SK-N-SH (cell line): ENCODE measurements at regions not wholly inside any gene's neighbourhood (a gene's known extent, or its start where the extent isn't known, plus 50 kb on each side); places are given as distances from the start of the nearest gene placed in this dataset.

Source experiments
- CTCF ChIA-PET: fragments of 300-600, 350-600 bp; formaldehyde crosslinking; extraction: SDS; loops from one replicate; lab custom pipeline; 2021; lab: Yijun Ruan, JAX
- POLR2A ChIA-PET: fragments of 350-600 bp; sonication (Branson Sonifier 250); formaldehyde crosslinking; extraction: SDS; loops from one replicate; lab custom pipeline; 2020; ENCODE audit warnings: antibody characterized with exemption, inconsistent platforms; lab: Yijun Ruan, JAX
- DNase-seq: peaks from one replicate; pipeline ENCODE4 v3.0.0; 2012
- H2AFZ ChIP-seq: fragments of 200-600 bp; sonication (generic); 2 replicates; pipeline ENCODE4 v1.8.1; 2016; ENCODE audit warnings: antibody characterized with exemption, mild to moderate bottlenecking, low read depth
- H3F3A ChIP-seq: fragments of 200-600 bp; sonication (generic); replicated peaks from 2 replicates; pipeline ENCODE3; 2016; ENCODE audit warnings: antibody characterized with exemption, mild to moderate bottlenecking; ENCODE audit not compliant: insufficient read depth
- H3K27ac ChIP-seq, 2 experiments: fragments of 200-500 bp in 1 of 2; fragments of 200-600 bp in 1 of 2; sonication (Bioruptor generic) in 1 of 2; sonication (generic), shearing (Covaris generic) in 1 of 2; 2 replicates each; pipeline versions ENCODE4 v1.5.1 to v1.6.1; 2014 to 2016; ENCODE audit warnings: low read depth in 2 of 2, inconsistent platforms in 1 of 2, low read length in 1 of 2, mild to moderate bottlenecking in 1 of 2, mixed read lengths in 1 of 2
- H3K27me3 ChIP-seq: fragments of 200-600 bp; sonication (generic), shearing (Covaris generic); 2 replicates; pipeline ENCODE4 v1.6.1; 2016; ENCODE audit warnings: mixed run types; ENCODE audit not compliant: insufficient read depth
- H3K36me3 ChIP-seq, 2 experiments: fragments of 200-500 bp in 1 of 2; fragments of 200-600 bp in 1 of 2; sonication (Bioruptor generic) in 1 of 2; sonication (generic) in 1 of 2; replicated peaks in 1 of 2; 2 replicates each; pipeline versions ENCODE3 to v1.5.1; 2014 to 2016; ENCODE audit warnings: low read length in 1 of 2, mild to moderate bottlenecking in 1 of 2; ENCODE audit not compliant: insufficient read depth in 2 of 2, control insufficient read depth in 1 of 2
- H3K4me1 ChIP-seq, 2 experiments: fragments of 200-500 bp in 1 of 2; fragments of 200-600 bp in 1 of 2; sonication (Bioruptor generic) in 1 of 2; sonication (generic), shearing (Covaris generic) in 1 of 2; 2 replicates each; pipeline versions ENCODE4 v1.5.1 to v1.6.1; 2014 to 2016; ENCODE audit warnings: low read depth in 1 of 2, low read length in 1 of 2, mixed run types in 1 of 2; ENCODE audit not compliant: insufficient read depth in 2 of 2, control insufficient read depth in 1 of 2
- H3K4me2 ChIP-seq: fragments of 200-600 bp; sonication (generic), shearing (Covaris generic); 2 replicates; pipeline ENCODE4 v1.6.1; 2017; ENCODE audit warnings: mixed run types
- H3K4me3 ChIP-seq, 2 experiments: fragments of 200-500 bp in 1 of 2; fragments of 200-600 bp in 1 of 2; sonication (Bioruptor generic) in 1 of 2; sonication (generic), shearing (Covaris generic) in 1 of 2; 2 replicates each; pipeline versions ENCODE4 v1.5.1 to v1.8.1; 2014 to 2016; ENCODE audit warnings: low read depth in 2 of 2, inconsistent platforms in 1 of 2, low read length in 1 of 2, mild to moderate bottlenecking in 1 of 2, mixed read lengths in 1 of 2, moderate library complexity in 1 of 2
- H3K79me2 ChIP-seq: fragments of 200-600 bp; sonication (generic); 2 replicates; pipeline ENCODE4 v1.8.1; 2017; ENCODE audit warnings: mild to moderate bottlenecking; ENCODE audit not compliant: insufficient read depth
- H3K9ac ChIP-seq: fragments of 200-600 bp; sonication (generic); 2 replicates; pipeline ENCODE4 v1.6.1; 2017; ENCODE audit warnings: mixed run types
- H3K9me2 ChIP-seq: fragments of 200-600 bp; sonication (generic); 2 replicates; pipeline ENCODE4 v1.6.1; 2017; ENCODE audit warnings: mixed run types
- H3K9me3 ChIP-seq: fragments of 200-600 bp; sonication (generic); 2 replicates; pipeline ENCODE4 v1.6.1; 2017; ENCODE audit warnings: mixed run types, mild to moderate bottlenecking, moderate library complexity
- H4K20me1 ChIP-seq: fragments of 200-600 bp; sonication (generic); 2 replicates; pipeline ENCODE4 v1.6.1; 2017; ENCODE audit warnings: mild to moderate bottlenecking, mixed run types; ENCODE audit not compliant: insufficient read depth
- EP300 ChIP-seq, 2 experiments: IDR thresholded peaks; 2 replicates each; pipeline versions ENCODE4 v1.4.0 to v1.6.1; 2012; ENCODE audit warnings: borderline replicate concordance in 1 of 2, low read depth in 1 of 2, low read length in 1 of 2
- EZH2phosphoT487 ChIP-seq: fragments of 200-600 bp; sonication (generic); IDR thresholded peaks from 2 replicates; pipeline ENCODE4 v1.6.1; 2017; ENCODE audit warnings: low read depth, mixed run types, mild to moderate bottlenecking, antibody characterized with exemption, moderate library complexity, borderline replicate concordance
- GATA2 ChIP-seq: sonication (generic); formaldehyde crosslinking; IDR thresholded peaks from 2 replicates; pipeline ENCODE4 v1.5.0; 2020; ENCODE audit warnings: mild to moderate bottlenecking, missing genetic modification reagents
- JUND ChIP-seq: IDR thresholded peaks from 2 replicates; pipeline ENCODE4 v1.4.0; 2012
- MXI1 ChIP-seq: IDR thresholded peaks from 2 replicates; pipeline ENCODE4 v1.6.1; 2012; ENCODE audit warnings: mild to moderate bottlenecking, low read depth, low read length, improper control_type of control experiment
- NRF1 ChIP-seq: IDR thresholded peaks from 2 replicates; pipeline ENCODE4 v1.6.1; 2012; ENCODE audit warnings: low read depth, mild to moderate bottlenecking, low read length
- RCOR1 ChIP-seq: fragments of 150-350 bp; IDR thresholded peaks from 2 replicates; pipeline ENCODE4 v1.6.1; 2017; ENCODE audit warnings: antibody characterized with exemption, low read length
- SIN3A ChIP-seq: IDR thresholded peaks from 2 replicates; pipeline ENCODE4 v1.6.1; 2012; ENCODE audit warnings: low read depth, mild to moderate bottlenecking, low read length, moderate library complexity, borderline replicate concordance
- TAF1 ChIP-seq: IDR thresholded peaks from 2 replicates; pipeline ENCODE4 v1.6.1; 2012; ENCODE audit warnings: low read depth, mild to moderate bottlenecking, low read length, moderate library complexity, borderline replicate concordance
- TCF12 ChIP-seq: IDR thresholded peaks from 2 replicates; pipeline ENCODE4 v1.4.0; 2012
- YY1 ChIP-seq: IDR thresholded peaks from 2 replicates; pipeline ENCODE4 v1.4.0; 2012; ENCODE audit warnings: low read depth, mild to moderate bottlenecking
- WGBS: methylation state at CpG from one replicate; pipeline ENCODE4 v1.1.6; 2017; ENCODE audit warnings: low lambda C conversion rate; 5-methylcytosine and 5-hydroxymethylcytosine counted together
- TF ChIP-seq, protein P1 (sequence below): IDR thresholded peaks from 2 replicates; pipeline ENCODE4 v1.6.1; 2012; ENCODE audit warnings: mild to moderate bottlenecking, low read depth, low read length, moderate library complexity
- TF ChIP-seq, protein P2 (sequence below): IDR thresholded peaks from 2 replicates; pipeline ENCODE4; 2012

DNA sequence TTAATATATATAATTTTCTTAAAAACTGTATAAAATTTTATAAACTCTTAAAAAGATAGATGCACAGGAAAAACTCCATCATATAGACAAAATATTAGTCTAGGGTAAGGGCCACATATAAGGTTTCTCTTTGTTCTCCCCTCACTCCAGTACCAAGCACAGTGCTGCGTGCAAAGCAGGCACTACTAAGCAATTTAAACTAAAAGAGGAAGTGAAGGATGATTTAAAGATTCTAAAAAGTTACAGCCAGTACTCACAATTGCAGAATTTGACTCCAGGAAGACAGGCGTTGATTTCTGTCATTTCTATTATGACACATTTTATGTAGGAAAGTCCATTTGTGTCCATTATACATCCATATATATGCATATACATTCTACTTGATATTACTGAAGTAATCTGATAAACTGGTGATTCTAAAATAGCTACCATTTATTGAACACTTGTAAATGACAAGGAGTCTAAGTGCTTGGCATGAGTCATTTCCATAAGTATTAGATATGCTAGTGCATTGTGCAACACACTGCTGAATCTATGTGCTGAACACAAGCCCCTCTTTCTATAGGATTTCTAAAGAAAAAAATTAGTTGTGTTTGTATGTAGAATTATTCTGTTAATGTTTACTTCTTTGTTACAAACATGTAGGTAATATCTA lies 785.5 kb upstream of the ARRDC4 start:
- ChIA-PET POLR2A (no interaction called here), CTCF (interaction anchor here (2.0 kb wide), 1 partner anchor 11 kb away, joined by 4 read pairs; no protein-coding TSS in a partner anchor)
- H3K9ac ChIP-seq = no peak overlapping the region
- H3K4me1 ChIP-seq = no peaks in the 10 kb centered on the region
- no peak overlapping the region for H3K4me3 ChIP-seq
- H3K9me2 ChIP-seq = no peaks in the 10 kb centered on the region
- no peak overlapping the region for H3K4me2 ChIP-seq
- H4K20me1 ChIP-seq = no peaks in the 10 kb centered on the region
- WGBS = 5% methylated on average over 2 of the region's 2 CpGs
- DNase-seq = no peak
- H2AFZ ChIP-seq = no peak overlapping the region
- H3K27me3 ChIP-seq = no peaks in the 10 kb centered on the region
- H3K27ac ChIP-seq = no peak overlapping the region
- no peaks in the 10 kb centered on the region for H3K79me2 ChIP-seq
- H3F3A ChIP-seq = no peaks in the 10 kb centered on the region
- no peaks in the 10 kb centered on the region for H3K36me3 ChIP-seq
- TF ChIP-seq TAF1 (no peak), EP300 (IDR thresholded peaks at IDR 0.05; ENCODE audit: borderline replicate concordance in 1 of 2, low read depth in 1 of 2, low read length in 1 of 2) (no peak), MXI1 (no peak), SIN3A (no peak), JUND (no peak), RCOR1 (no peak), TCF12 (no peak), EZH2phosphoT487 (no peak)
- H3K9me3 ChIP-seq = no peaks in the 10 kb centered on the region

DNA sequence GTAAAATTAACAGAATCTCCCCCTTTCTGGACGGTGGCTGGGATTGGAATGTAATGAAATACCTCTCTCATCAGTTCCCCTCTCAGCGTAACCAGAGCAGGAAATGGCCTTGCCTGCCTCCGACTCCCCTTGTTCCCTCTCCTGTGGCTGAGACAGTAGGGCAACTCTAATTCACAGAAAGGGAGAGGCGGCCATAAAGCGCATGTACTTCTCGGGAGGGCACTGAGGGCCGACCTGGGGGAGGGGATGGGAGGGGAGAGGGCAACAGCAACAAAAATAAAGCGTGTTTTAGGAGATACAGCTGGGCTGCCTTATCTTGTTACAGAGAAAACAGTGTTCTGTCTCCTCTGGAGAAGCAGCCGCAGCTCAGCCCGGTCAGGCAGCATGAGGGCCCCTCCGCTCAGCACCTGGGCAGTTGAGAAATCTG lies 783.3 kb upstream of the ARRDC4 start:
- Histone ChIP-seq H3K9ac (no peak overlapping the region), H3K4me3 (no peak overlapping the region), H4K20me1 (no peaks in the 10 kb centered on the region), H3K79me2 (no peaks in the 10 kb centered on the region), H3K4me2 (no peak overlapping the region), H3K27me3 (no peaks in the 10 kb centered on the region), H3K9me2 (no peaks in the 10 kb centered on the region), H3K9me3 (no peaks in the 10 kb centered on the region), H3F3A (no peaks in the 10 kb centered on the region), H3K4me1 (no peaks in the 10 kb centered on the region), H3K27ac (no peak overlapping the region), H2AFZ (no peak overlapping the region), H3K36me3 (no peaks in the 10 kb centered on the region)
- TF ChIP-seq YY1 = no peak
- 9% methylated on average over 8 of the region's 11 CpGs for WGBS
- DNase-seq = no peak
- POLR2A ChIA-PET = no interaction called here
- CTCF ChIA-PET = interaction anchor here (1.2 kb wide), 1 partner anchor 20 kb away, joined by 3 read pairs; no protein-coding TSS in a partner anchor

DNA sequence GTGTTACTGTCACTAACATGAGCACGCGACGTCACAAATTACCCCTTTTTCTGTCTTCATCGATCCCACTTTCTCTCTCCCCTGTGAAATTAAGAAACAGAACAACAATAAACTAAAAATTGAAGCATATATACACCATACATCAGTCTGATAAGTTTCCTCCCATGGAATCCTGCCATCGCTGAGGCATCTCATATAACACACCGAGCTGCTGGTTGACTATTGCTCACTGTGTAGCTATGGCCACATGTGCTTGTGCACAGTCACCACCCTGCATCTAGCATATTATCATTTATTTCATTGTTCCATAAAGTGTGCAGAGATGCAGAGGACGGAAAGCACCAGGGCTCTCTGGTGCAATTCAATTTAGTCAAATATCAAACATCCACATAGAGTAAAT lies 777.9 kb upstream of the ARRDC4 start:
- Histone ChIP-seq H3K27me3 (no peaks in the 10 kb centered on the region), H3K4me2 (no peak overlapping the region), H3K36me3 (no peaks in the 10 kb centered on the region), H3K27ac (no peak overlapping the region), H3K4me3 (no peak overlapping the region), H2AFZ (no peak overlapping the region), H4K20me1 (no peaks in the 10 kb centered on the region), H3K9me3 (no peaks in the 10 kb centered on the region), H3F3A (no peaks in the 10 kb centered on the region), H3K79me2 (no peaks in the 10 kb centered on the region), H3K4me1 (no peaks in the 10 kb centered on the region), H3K9ac (no peak overlapping the region), H3K9me2 (no peaks in the 10 kb centered on the region)
- 14% methylated on average over 7 of the region's 7 CpGs for WGBS
- ChIA-PET CTCF (no interaction called here), POLR2A (no interaction called here)
- DNase-seq = no peak
- TF ChIP-seq GATA2 (CRISPR knock-in tag) = no peak
- no peak for TF ChIP-seq JUND
- no peak for TF ChIP-seq YY1
- TF ChIP-seq, protein P1, sequence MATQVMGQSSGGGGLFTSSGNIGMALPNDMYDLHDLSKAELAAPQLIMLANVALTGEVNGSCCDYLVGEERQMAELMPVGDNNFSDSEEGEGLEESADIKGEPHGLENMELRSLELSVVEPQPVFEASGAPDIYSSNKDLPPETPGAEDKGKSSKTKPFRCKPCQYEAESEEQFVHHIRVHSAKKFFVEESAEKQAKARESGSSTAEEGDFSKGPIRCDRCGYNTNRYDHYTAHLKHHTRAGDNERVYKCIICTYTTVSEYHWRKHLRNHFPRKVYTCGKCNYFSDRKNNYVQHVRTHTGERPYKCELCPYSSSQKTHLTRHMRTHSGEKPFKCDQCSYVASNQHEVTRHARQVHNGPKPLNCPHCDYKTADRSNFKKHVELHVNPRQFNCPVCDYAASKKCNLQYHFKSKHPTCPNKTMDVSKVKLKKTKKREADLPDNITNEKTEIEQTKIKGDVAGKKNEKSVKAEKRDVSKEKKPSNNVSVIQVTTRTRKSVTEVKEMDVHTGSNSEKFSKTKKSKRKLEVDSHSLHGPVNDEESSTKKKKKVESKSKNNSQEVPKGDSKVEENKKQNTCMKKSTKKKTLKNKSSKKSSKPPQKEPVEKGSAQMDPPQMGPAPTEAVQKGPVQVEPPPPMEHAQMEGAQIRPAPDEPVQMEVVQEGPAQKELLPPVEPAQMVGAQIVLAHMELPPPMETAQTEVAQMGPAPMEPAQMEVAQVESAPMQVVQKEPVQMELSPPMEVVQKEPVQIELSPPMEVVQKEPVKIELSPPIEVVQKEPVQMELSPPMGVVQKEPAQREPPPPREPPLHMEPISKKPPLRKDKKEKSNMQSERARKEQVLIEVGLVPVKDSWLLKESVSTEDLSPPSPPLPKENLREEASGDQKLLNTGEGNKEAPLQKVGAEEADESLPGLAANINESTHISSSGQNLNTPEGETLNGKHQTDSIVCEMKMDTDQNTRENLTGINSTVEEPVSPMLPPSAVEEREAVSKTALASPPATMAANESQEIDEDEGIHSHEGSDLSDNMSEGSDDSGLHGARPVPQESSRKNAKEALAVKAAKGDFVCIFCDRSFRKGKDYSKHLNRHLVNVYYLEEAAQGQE = no peak
- no peak for TF ChIP-seq MXI1
- no peak for TF ChIP-seq NRF1
- TF ChIP-seq, protein P2, sequence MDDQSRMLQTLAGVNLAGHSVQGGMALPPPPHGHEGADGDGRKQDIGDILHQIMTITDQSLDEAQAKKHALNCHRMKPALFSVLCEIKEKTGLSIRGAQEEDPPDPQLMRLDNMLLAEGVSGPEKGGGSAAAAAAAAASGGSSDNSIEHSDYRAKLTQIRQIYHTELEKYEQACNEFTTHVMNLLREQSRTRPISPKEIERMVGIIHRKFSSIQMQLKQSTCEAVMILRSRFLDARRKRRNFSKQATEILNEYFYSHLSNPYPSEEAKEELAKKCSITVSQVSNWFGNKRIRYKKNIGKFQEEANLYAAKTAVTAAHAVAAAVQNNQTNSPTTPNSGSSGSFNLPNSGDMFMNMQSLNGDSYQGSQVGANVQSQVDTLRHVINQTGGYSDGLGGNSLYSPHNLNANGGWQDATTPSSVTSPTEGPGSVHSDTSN = no peak
